SHP77 treated with DMSO at 0.1 percent for 48 hours (cell line): ENCODE measurements at regions not wholly inside any gene's neighbourhood (a gene's known extent, or its start where the extent isn't known, plus 50 kb on each side); places are given as distances from the start of the nearest gene placed in this dataset.

Experiments used
- DNase-seq: peaks from one replicate; lab custom pipeline; 2025; lab: John Stamatoyannopoulos, UW

- DNase-seq: no peak
These were observed 370.2 kb upstream of the CCDC196 start for GRCh38 chr14:66115740-66116502.

- no peak for DNase-seq
These were observed 369.4 kb upstream of the CCDC196 start for GRCh38 chr14:66116732-66117131.

- no peak for DNase-seq
These were observed 368.6 kb upstream of the CCDC196 start for GRCh38 chr14:66117600-66117999.

GRCh38 chr14:66119606-66120231, 366.5 kb upstream of the CCDC196 start:
- DNase-seq: no peak

- DNase-seq: no peak
These were observed 365.8 kb upstream of the CCDC196 start for GRCh38 chr14:66120402-66120801.

- no peak for DNase-seq
These were observed 364.3 kb upstream of the CCDC196 start for GRCh38 chr14:66121859-66122258.

- no peak for DNase-seq
These were observed 356.9 kb upstream of the CCDC196 start for GRCh38 chr14:66129224-66129623.

GRCh38 chr14:66131111-66131510, 355.1 kb upstream of the CCDC196 start:
- DNase-seq: no peak

- no peak for DNase-seq
These were observed 352.5 kb upstream of the CCDC196 start for GRCh38 chr14:66133666-66134065.

- no peak for DNase-seq
These were observed 350.3 kb upstream of the CCDC196 start for GRCh38 chr14:66135831-66136230.

- DNase-seq: peak; percentile 28
These were observed 349.1 kb upstream of the CCDC196 start for GRCh38 chr14:66137081-66137480.

GRCh38 chr14:66139432-66139831, 346.7 kb upstream of the CCDC196 start:
- DNase-seq: no peak

GRCh38 chr14:66140213-66140918, 345.8 kb upstream of the CCDC196 start:
- no peak for DNase-seq

- no peak for DNase-seq
These were observed 345.2 kb upstream of the CCDC196 start for GRCh38 chr14:66140963-66141362.

GRCh38 chr14:66141733-66142132, 344.4 kb upstream of the CCDC196 start:
- DNase-seq: no peak

- DNase-seq: no peak
These were observed 342.6 kb upstream of the CCDC196 start for GRCh38 chr14:66143387-66144112.

- DNase-seq: no peak
These were observed 333.9 kb upstream of the CCDC196 start for GRCh38 chr14:66152302-66152701.

- DNase-seq: no peak
These were observed 333.4 kb upstream of the CCDC196 start for GRCh38 chr14:66152747-66153146.

GRCh38 chr14:66163023-66163422, 323.1 kb upstream of the CCDC196 start:
- no peak for DNase-seq

- DNase-seq: no peak
These were observed 320.8 kb upstream of the CCDC196 start for GRCh38 chr14:66165337-66165736.

GRCh38 chr14:66174453-66174891, 311.7 kb upstream of the CCDC196 start:
- no peak for DNase-seq

- DNase-seq: no peak
These were observed 308.2 kb upstream of the CCDC196 start for GRCh38 chr14:66177935-66178334.
